ENCODE measurements at regions not wholly inside any gene's neighbourhood (a gene's known extent, or its start where the extent isn't known, plus 50 kb on each side); places are given as distances from the start of the nearest gene placed in this dataset.
A peak's percentile ranks its signal among the peaks of the same experiment; 100 is the strongest.
"Not testable (repeated sequence)": the region's sequence is repeated elsewhere in the genome, so short reads cannot be mapped to it uniquely, and the experiment has no call there.

DNA sequence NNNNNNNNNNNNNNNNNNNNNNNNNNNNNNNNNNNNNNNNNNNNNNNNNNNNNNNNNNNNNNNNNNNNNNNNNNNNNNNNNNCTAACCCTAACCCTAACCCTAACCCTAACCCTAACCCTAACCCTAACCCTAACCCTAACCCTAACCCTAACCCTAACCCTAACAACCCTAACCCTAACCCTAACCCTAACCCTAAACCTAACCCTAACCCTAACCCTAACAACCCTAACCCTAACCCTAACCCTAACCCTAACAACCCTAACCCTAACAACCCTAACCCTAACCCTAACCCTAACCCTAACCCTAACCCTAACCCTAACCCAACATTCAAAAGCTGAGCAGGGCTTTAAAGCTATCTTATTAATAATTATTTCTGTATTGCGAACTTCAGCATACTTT lies 182.5 kb upstream of the FAM20C start:
- not testable (repeated sequence) for H3K4me1 Mint-ChIP-seq (ENCODE audit: unreplicated experiment); H3K9me3 Mint-ChIP-seq (ENCODE audit: unreplicated experiment); H3K27ac Mint-ChIP-seq (ENCODE audit: unreplicated experiment); H3K27me3 Mint-ChIP-seq (ENCODE audit: unreplicated experiment); H3K4me3 Mint-ChIP-seq (ENCODE audit: unreplicated experiment); DNase-seq (ENCODE audit: low spot score); H3K36me3 Mint-ChIP-seq (ENCODE audit: low read depth, unreplicated experiment)

GRCh38 chr7:32565-33280 lies 159.6 kb upstream of the FAM20C start:
- H3K9me3 Mint-ChIP-seq (ENCODE audit: unreplicated experiment); H3K36me3 Mint-ChIP-seq (ENCODE audit: low read depth, unreplicated experiment); H3K4me3 Mint-ChIP-seq (ENCODE audit: unreplicated experiment); H3K27ac Mint-ChIP-seq (ENCODE audit: unreplicated experiment); H3K4me1 Mint-ChIP-seq (ENCODE audit: unreplicated experiment); DNase-seq (ENCODE audit: low spot score); H3K27me3 Mint-ChIP-seq (ENCODE audit: unreplicated experiment): not testable (repeated sequence)

GRCh38 chr7:35121-35541 lies 157.2 kb upstream of the FAM20C start:
- not testable (repeated sequence) for H3K27me3 Mint-ChIP-seq (ENCODE audit: unreplicated experiment); H3K27ac Mint-ChIP-seq (ENCODE audit: unreplicated experiment); H3K4me1 Mint-ChIP-seq (ENCODE audit: unreplicated experiment); H3K4me3 Mint-ChIP-seq (ENCODE audit: unreplicated experiment); DNase-seq (ENCODE audit: low spot score); H3K36me3 Mint-ChIP-seq (ENCODE audit: low read depth, unreplicated experiment); H3K9me3 Mint-ChIP-seq (ENCODE audit: unreplicated experiment)

GRCh38 chr7:36539-36938 lies 155.8 kb upstream of the FAM20C start:
- DNase-seq (ENCODE audit: low spot score); H3K4me3 Mint-ChIP-seq (ENCODE audit: unreplicated experiment); H3K27ac Mint-ChIP-seq (ENCODE audit: unreplicated experiment); H3K9me3 Mint-ChIP-seq (ENCODE audit: unreplicated experiment); H3K27me3 Mint-ChIP-seq (ENCODE audit: unreplicated experiment); H3K36me3 Mint-ChIP-seq (ENCODE audit: low read depth, unreplicated experiment); H3K4me1 Mint-ChIP-seq (ENCODE audit: unreplicated experiment): not testable (repeated sequence)

- not testable (repeated sequence) for H3K27me3 Mint-ChIP-seq (ENCODE audit: unreplicated experiment); H3K36me3 Mint-ChIP-seq (ENCODE audit: low read depth, unreplicated experiment); H3K4me3 Mint-ChIP-seq (ENCODE audit: unreplicated experiment); H3K4me1 Mint-ChIP-seq (ENCODE audit: unreplicated experiment); H3K9me3 Mint-ChIP-seq (ENCODE audit: unreplicated experiment); DNase-seq (ENCODE audit: low spot score); H3K27ac Mint-ChIP-seq (ENCODE audit: unreplicated experiment)
Measured at GRCh38 chr7:37656-38055, 154.7 kb upstream of the FAM20C start.

DNA sequence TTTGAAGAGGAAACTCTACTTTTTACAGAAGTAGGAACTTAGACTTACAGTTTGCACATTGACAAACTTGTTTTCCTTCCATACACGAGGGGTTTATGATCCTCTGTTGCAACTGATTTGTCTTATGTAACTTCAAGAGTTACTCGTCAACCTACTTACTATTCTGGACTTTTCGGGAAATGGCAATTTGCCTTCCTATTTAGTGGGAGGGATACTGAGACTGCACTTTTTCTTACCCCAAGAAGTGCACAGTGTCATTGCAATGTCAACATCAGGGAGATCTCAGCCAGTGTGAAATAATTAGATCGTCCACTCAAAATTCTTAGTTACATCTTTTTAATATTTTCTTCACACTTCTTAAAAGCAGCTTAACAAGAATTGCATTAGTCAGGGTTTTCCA lies 153.9 kb upstream of the FAM20C start:
- not testable (repeated sequence) for H3K9me3 Mint-ChIP-seq (ENCODE audit: unreplicated experiment); H3K4me1 Mint-ChIP-seq (ENCODE audit: unreplicated experiment); H3K27ac Mint-ChIP-seq (ENCODE audit: unreplicated experiment); DNase-seq (ENCODE audit: low spot score); H3K4me3 Mint-ChIP-seq (ENCODE audit: unreplicated experiment); H3K36me3 Mint-ChIP-seq (ENCODE audit: low read depth, unreplicated experiment); H3K27me3 Mint-ChIP-seq (ENCODE audit: unreplicated experiment)

DNA sequence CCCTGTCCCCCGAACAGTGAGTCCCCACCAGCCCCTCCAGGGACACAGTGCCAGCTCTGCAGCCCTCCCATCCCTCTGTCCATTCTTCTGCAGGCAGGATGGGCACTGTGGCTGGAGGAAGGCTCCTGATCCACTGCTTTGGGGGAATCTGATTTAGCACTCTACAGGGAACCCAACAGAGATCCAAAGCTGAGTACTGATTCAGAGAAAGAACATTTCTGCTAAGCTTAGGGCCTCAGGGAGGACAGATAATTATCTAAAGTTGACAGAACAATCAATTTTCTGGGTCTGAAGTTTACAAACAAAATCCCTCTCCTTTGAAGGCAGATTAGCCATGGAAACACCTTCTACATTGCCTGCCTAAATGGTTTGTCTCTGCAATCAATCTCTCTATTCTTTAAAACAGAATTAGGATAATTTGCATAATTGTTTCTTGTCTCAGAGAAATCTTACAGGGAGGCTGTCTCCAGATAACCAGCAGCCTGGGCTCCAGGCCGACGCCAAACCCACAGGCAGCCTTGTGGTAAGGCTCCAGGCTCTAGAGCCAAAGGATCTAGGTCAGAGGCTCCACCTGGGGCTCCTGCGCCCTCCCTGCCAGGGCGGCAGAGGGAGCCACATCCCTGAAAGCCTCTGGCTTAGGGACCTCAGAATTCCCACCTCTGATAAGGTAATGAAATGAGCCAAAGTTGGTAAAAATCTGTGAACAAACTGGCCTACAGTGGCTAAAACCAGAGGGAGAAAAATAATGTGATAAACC lies 152.2 kb upstream of the FAM20C start:
- not testable (repeated sequence) for H3K4me3 Mint-ChIP-seq (ENCODE audit: unreplicated experiment); H3K27me3 Mint-ChIP-seq (ENCODE audit: unreplicated experiment); H3K27ac Mint-ChIP-seq (ENCODE audit: unreplicated experiment); H3K4me1 Mint-ChIP-seq (ENCODE audit: unreplicated experiment); H3K36me3 Mint-ChIP-seq (ENCODE audit: low read depth, unreplicated experiment); H3K9me3 Mint-ChIP-seq (ENCODE audit: unreplicated experiment); DNase-seq (ENCODE audit: low spot score)

DNA sequence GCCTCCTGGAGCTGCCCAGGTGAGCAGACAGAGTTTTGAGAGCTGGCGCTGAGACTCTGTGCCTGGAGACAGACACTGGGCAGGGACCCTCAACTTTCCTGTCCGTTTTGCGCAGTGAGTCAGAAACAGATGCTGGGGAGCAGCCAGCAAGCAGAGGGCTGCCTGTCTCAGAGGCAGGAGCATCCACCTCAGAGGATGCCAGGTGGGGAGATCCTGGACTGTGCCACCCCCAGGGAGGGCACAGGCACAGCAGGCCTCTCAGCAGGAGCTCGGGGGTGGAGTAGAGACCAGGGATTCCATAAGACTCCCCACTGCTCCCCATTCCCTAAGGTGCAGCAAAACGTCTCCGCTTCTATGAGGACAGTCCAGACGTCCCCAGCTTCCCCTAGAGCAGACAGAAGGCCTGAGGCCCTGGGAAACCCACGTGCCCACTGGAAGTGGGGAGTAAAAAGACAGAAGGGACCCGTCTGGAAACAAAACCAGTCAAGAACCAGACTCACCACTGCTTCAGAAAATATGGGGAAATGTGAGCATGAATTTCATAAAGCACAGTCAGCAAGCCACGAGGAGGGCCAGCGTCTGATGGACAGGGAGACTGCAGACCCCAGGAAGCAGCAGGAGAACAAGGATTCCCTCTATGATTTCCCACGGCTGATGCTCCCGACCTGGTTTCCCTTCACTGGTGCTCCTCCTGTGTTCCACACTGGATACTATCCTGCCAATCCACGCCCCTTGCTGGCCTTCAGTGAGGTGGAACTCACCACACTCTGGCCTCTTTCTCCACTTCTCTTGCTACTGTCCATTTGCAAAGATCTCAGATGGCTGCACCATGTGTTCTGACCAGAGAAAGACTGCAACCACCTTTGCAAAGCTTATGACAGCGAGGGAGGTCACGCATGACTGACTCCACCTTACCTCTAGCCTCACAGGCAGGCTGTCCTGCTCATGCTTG lies 151.3 kb upstream of the FAM20C start:
- no peaks in the 10 kb centered on the region for H3K9me3 Mint-ChIP-seq (ENCODE audit: unreplicated experiment)
- H3K27ac Mint-ChIP-seq (ENCODE audit: unreplicated experiment), result no peak overlapping the region
- no peaks in the 10 kb centered on the region for H3K4me1 Mint-ChIP-seq (ENCODE audit: unreplicated experiment)
- no peaks in the 10 kb centered on the region for H3K36me3 Mint-ChIP-seq (ENCODE audit: low read depth, unreplicated experiment)
- H3K27me3 Mint-ChIP-seq (ENCODE audit: unreplicated experiment), result no peaks in the 10 kb centered on the region
- no peak overlapping the region for H3K4me3 Mint-ChIP-seq (ENCODE audit: unreplicated experiment)
- TF ChIP-seq, protein P1, sequence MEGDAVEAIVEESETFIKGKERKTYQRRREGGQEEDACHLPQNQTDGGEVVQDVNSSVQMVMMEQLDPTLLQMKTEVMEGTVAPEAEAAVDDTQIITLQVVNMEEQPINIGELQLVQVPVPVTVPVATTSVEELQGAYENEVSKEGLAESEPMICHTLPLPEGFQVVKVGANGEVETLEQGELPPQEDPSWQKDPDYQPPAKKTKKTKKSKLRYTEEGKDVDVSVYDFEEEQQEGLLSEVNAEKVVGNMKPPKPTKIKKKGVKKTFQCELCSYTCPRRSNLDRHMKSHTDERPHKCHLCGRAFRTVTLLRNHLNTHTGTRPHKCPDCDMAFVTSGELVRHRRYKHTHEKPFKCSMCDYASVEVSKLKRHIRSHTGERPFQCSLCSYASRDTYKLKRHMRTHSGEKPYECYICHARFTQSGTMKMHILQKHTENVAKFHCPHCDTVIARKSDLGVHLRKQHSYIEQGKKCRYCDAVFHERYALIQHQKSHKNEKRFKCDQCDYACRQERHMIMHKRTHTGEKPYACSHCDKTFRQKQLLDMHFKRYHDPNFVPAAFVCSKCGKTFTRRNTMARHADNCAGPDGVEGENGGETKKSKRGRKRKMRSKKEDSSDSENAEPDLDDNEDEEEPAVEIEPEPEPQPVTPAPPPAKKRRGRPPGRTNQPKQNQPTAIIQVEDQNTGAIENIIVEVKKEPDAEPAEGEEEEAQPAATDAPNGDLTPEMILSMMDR (IDR thresholded peaks at IDR 0.05; ENCODE audit: unreplicated experiment), result no peak
- DNase-seq (ENCODE audit: low spot score), result peak; percentile 1

All from endothelial cell (in vitro differentiated cells).